ENCODE measurements at regions not wholly inside any gene's neighbourhood (a gene's known extent, or its start where the extent isn't known, plus 50 kb on each side); places are given as distances from the start of the nearest gene placed in this dataset.

- TF ChIP-seq EP300 (IDR thresholded peaks at IDR 0.05) = no peak
- TF ChIP-seq, protein P1, sequence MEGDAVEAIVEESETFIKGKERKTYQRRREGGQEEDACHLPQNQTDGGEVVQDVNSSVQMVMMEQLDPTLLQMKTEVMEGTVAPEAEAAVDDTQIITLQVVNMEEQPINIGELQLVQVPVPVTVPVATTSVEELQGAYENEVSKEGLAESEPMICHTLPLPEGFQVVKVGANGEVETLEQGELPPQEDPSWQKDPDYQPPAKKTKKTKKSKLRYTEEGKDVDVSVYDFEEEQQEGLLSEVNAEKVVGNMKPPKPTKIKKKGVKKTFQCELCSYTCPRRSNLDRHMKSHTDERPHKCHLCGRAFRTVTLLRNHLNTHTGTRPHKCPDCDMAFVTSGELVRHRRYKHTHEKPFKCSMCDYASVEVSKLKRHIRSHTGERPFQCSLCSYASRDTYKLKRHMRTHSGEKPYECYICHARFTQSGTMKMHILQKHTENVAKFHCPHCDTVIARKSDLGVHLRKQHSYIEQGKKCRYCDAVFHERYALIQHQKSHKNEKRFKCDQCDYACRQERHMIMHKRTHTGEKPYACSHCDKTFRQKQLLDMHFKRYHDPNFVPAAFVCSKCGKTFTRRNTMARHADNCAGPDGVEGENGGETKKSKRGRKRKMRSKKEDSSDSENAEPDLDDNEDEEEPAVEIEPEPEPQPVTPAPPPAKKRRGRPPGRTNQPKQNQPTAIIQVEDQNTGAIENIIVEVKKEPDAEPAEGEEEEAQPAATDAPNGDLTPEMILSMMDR (IDR thresholded peaks at IDR 0.05) = no peak
- TF ChIP-seq POLR2AphosphoS5 (IDR thresholded peaks at IDR 0.05) = no peak
- TF ChIP-seq POLR2A (IDR thresholded peaks at IDR 0.05) = no peak
These were observed 160.5 kb upstream of the AGTR2 start for GRCh38 chrX:116009861-116010710.

Measured in sigmoid colon (tissue), 4 donors.